ENCODE measurements at regions not wholly inside any gene's neighbourhood (a gene's known extent, or its start where the extent isn't known, plus 50 kb on each side); places are given as distances from the start of the nearest gene placed in this dataset.

DNA sequence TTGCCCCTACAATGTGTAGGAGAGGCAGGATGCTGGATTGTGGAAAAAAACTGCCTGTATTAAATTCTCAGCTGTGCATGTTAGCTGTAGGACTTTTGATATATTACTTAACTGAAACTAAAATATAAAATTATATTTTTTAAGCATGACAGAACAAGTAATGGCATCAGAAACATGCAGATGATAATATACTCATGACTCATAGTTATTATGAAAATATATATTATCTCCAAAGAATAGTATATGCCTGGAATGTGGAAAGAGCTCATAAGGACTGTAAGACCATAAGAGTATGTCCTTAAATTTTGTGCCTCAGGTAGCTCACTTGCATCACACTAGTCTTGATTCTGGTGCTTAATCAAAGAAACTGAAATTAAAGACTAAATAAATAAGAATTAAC is 1100.6 kb downstream of the TECRL start:
- TF ChIP-seq, protein P1, sequence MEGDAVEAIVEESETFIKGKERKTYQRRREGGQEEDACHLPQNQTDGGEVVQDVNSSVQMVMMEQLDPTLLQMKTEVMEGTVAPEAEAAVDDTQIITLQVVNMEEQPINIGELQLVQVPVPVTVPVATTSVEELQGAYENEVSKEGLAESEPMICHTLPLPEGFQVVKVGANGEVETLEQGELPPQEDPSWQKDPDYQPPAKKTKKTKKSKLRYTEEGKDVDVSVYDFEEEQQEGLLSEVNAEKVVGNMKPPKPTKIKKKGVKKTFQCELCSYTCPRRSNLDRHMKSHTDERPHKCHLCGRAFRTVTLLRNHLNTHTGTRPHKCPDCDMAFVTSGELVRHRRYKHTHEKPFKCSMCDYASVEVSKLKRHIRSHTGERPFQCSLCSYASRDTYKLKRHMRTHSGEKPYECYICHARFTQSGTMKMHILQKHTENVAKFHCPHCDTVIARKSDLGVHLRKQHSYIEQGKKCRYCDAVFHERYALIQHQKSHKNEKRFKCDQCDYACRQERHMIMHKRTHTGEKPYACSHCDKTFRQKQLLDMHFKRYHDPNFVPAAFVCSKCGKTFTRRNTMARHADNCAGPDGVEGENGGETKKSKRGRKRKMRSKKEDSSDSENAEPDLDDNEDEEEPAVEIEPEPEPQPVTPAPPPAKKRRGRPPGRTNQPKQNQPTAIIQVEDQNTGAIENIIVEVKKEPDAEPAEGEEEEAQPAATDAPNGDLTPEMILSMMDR (IDR thresholded peaks at IDR 0.05; ENCODE audit: low read depth, low read length): no peak
- H3K4me3 ChIP-seq (ENCODE audit: low read depth, low read length): no peak overlapping the region

DNA sequence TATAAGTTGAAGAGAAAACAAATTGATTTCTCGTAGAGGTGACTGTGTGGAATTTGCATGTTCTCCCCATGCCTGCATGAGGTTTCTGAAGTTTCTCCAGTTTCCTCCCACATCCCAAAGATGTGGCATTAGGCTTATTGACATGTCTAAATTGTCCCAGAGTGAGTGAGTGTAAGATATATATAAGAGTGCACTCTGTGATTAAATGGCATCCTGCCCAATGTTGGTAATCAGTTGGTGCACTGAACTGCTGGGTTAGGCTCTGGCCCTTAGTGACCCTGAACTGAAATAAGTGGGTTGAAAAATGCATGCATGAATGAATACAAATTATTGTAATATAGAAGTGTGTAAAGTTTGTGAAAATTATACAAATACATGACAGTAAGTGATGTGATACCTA is 1106.5 kb downstream of the TECRL start:
- TF ChIP-seq, protein P1 (IDR thresholded peaks at IDR 0.05; ENCODE audit: low read depth, low read length): no peak
- H3K4me3 ChIP-seq (ENCODE audit: low read depth, low read length): no peak overlapping the region

DNA sequence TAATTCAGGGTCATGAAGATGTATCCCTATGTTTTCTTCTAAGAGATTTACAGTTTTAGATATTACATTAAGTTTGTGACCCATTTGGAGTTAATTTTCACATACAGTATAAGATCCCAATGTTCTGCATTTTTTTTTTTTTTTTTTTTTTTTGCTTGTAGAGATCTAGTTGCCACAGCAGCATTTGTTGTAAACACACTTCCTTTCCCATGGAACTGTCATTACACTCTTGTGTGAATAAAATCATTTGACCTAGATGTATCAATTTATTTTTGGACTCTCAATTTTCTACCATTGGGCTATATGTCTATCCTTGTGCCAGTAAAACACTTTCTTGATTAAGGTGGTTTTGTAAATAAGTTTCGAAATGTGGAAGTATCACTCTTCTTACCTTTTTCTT is 1107.2 kb downstream of the TECRL start:
- H3K4me3 ChIP-seq (ENCODE audit: low read depth, low read length): no peak overlapping the region
- TF ChIP-seq, protein P1 (IDR thresholded peaks at IDR 0.05; ENCODE audit: low read depth, low read length): no peak

DNA sequence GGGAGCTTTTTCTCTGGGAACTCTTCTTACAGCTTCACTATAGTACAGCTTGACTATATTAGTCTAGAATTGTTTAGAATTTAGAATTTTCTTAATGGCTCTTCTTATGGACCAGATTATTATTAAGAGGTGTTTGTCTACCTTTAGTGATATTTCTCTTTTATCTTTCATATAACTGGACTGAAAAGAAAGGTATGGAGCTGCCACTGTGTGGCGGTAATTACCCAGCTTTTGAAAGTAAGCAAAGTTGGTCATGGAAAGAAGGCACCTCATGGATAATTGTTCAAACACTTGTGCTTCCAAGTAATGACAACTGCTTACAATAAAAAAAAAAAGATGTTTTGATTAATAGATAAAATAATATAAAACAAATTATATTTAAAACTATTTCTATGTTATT is 1112.5 kb downstream of the TECRL start:
- TF ChIP-seq, protein P1 (IDR thresholded peaks at IDR 0.05; ENCODE audit: low read depth, low read length): no peak
- H3K4me3 ChIP-seq (ENCODE audit: low read depth, low read length): no peak overlapping the region

DNA sequence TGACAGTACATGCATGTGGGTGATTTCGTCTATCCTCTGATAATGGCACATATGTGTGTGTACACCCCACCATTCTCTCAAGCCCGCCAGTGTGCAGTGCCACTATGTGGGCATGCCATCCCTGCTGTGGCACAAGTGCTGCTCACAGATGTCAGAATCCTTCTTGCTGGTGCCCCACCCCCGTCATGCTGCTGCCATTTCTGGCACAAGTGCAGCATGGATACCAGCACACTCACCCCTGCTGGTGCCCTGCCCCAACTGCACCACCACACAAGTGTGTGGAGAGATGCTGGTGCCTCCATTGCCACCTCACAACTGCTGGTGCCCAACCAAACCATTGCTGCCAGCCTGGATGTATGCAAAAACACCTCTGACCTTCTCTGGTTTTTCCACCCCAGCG is 1133.8 kb downstream of the TECRL start:
- H3K4me3 ChIP-seq (ENCODE audit: low read depth, low read length): no peak overlapping the region
- TF ChIP-seq, protein P1 (IDR thresholded peaks at IDR 0.05; ENCODE audit: low read depth, low read length): no peak

DNA sequence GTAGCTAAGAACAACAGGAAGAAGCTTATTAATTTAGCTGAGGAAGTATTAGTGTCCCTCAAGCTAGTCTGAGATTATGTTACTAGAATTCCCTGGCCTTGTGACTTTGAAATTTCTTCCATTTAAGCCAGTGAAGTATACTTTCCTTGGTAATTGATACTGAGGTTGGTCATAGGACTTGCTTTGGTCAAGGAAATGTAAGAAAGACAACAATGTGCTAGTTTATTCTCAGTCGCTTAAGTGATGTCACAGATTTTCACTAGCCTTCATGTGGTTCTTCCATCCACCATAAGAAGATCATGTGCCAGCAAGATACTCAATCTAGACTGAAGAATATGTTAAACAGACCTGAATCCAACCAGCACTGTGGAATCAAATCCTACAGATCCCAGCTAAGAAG is 1140.1 kb downstream of the TECRL start:
- TF ChIP-seq, protein P1 (IDR thresholded peaks at IDR 0.05; ENCODE audit: low read depth, low read length): no peak
- no peak overlapping the region for H3K4me3 ChIP-seq (ENCODE audit: low read depth, low read length)

DNA sequence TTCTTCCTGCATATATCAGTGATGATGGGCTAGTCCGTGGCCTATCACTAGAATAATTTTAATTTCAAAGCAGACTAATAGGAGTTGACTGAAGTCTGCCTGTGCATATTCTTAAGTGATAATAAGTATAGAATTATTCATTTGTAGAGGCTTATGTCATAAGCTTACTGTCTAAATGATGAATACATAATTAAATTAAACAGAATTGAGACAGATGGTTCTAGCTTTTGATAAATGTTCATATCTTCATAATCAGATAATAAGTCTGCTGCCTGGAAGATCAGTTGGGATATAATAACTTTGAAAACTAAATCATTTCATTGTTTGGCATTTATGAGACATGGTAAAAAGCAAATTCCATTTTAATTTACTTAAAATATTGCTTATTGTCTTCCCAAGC is 1175.6 kb downstream of the TECRL start:
- TF ChIP-seq, protein P1 (IDR thresholded peaks at IDR 0.05; ENCODE audit: low read depth, low read length): no peak
- no peak overlapping the region for H3K4me3 ChIP-seq (ENCODE audit: low read depth, low read length)

Data from WI38 (cell line).